ENCODE measurements at regions not wholly inside any gene's neighbourhood (a gene's known extent, or its start where the extent isn't known, plus 50 kb on each side); places are given as distances from the start of the nearest gene placed in this dataset.

DNA sequence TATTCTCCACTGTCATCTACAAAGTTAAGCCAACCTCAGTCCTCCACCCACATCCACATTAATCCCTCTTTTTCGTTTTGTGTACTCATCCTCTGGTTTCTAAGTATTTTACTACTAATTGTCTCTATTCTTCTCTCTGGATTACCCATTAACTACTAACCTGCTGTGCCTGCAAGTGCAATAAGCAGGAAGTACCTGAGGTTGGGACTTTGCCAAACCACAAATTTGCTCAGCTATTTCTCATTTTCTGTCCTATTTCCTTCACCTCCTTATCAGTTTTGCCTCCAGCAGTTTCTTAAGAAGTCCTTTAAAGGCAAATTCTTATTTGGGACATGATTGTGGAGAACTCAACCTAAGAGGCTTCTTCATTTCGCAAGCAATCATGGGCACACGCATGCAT, 1708.9 kb downstream of the SLITRK5 start:
- TF ChIP-seq, protein P1, sequence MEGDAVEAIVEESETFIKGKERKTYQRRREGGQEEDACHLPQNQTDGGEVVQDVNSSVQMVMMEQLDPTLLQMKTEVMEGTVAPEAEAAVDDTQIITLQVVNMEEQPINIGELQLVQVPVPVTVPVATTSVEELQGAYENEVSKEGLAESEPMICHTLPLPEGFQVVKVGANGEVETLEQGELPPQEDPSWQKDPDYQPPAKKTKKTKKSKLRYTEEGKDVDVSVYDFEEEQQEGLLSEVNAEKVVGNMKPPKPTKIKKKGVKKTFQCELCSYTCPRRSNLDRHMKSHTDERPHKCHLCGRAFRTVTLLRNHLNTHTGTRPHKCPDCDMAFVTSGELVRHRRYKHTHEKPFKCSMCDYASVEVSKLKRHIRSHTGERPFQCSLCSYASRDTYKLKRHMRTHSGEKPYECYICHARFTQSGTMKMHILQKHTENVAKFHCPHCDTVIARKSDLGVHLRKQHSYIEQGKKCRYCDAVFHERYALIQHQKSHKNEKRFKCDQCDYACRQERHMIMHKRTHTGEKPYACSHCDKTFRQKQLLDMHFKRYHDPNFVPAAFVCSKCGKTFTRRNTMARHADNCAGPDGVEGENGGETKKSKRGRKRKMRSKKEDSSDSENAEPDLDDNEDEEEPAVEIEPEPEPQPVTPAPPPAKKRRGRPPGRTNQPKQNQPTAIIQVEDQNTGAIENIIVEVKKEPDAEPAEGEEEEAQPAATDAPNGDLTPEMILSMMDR (IDR thresholded peaks at IDR 0.05), result no peak
- TF ChIP-seq POLR2AphosphoS5 (IDR thresholded peaks at IDR 0.05), result no peak
- TF ChIP-seq POLR2A (IDR thresholded peaks at IDR 0.05), result no peak
